Activated CD8-positive, alpha-beta memory T cell treated with anti-CD3 and anti-CD28 coated beads, Interleukin-2, amount 50 U/mL, for 24 hours (primary cell): ENCODE measurements at regions not wholly inside any gene's neighbourhood (a gene's known extent, or its start where the extent isn't known, plus 50 kb on each side); places are given as distances from the start of the nearest gene placed in this dataset.

Experiments
- DNase-seq: peaks from one replicate; pipeline ENCODE4 v3.0.0-alpha.2; 2020; ENCODE audit errors: extremely low read depth

GRCh38 chr2:172328103-172328841 lies 99.1 kb upstream of the ITGA6 start:
- DNase-seq: no peak

GRCh38 chr2:172329416-172329773 lies 98.0 kb upstream of the ITGA6 start:
- no peak for DNase-seq

- no peak for DNase-seq
Measured at GRCh38 chr2:172329774-172330671, 97.4 kb upstream of the ITGA6 start.

- DNase-seq: no peak
Measured at GRCh38 chr2:172332507-172332906, 94.9 kb upstream of the ITGA6 start.

GRCh38 chr2:172333235-172333977 lies 94.0 kb upstream of the ITGA6 start:
- no peak for DNase-seq

- no peak for DNase-seq
Measured at GRCh38 chr2:172333978-172334330, 93.4 kb upstream of the ITGA6 start.

- DNase-seq: no peak
Measured at GRCh38 chr2:172334988-172335387, 92.4 kb upstream of the ITGA6 start.

- no peak for DNase-seq
Measured at GRCh38 chr2:172335736-172336135, 91.7 kb upstream of the ITGA6 start.

- no peak for DNase-seq
Measured at GRCh38 chr2:172336681-172337080, 90.7 kb upstream of the ITGA6 start.

GRCh38 chr2:172339371-172340010 lies 87.9 kb upstream of the ITGA6 start:
- no peak for DNase-seq

- no peak for DNase-seq
Measured at GRCh38 chr2:172340394-172340793, 87.0 kb upstream of the ITGA6 start.

GRCh38 chr2:172342078-172342477 lies 85.3 kb upstream of the ITGA6 start:
- no peak for DNase-seq

GRCh38 chr2:172342611-172343010 lies 84.8 kb upstream of the ITGA6 start:
- DNase-seq: no peak

GRCh38 chr2:172344159-172344558 lies 83.2 kb upstream of the ITGA6 start:
- no peak for DNase-seq

GRCh38 chr2:172345956-172346555 lies 81.3 kb upstream of the ITGA6 start:
- DNase-seq: no peak

GRCh38 chr2:172348555-172349288 lies 78.7 kb upstream of the ITGA6 start:
- no peak for DNase-seq

- DNase-seq: no peak
Measured at GRCh38 chr2:172350839-172351479, 76.4 kb upstream of the ITGA6 start.

GRCh38 chr2:172351586-172351985 lies 75.8 kb upstream of the ITGA6 start:
- DNase-seq: no peak

- DNase-seq: no peak
Measured at GRCh38 chr2:172354347-172354746, 73.0 kb upstream of the ITGA6 start.

- no peak for DNase-seq
Measured at GRCh38 chr2:172357442-172357841, 69.9 kb upstream of the ITGA6 start.
